Hypothalamus (tissue), 51 donors: ENCODE measurements at regions not wholly inside any gene's neighbourhood (a gene's known extent, or its start where the extent isn't known, plus 50 kb on each side); places are given as distances from the start of the nearest gene placed in this dataset.

Experiments
- DNase-seq, 51 donors: peaks; one replicate each; lab custom pipeline; 2025; lab: John Stamatoyannopoulos, UW

GRCh38 chr2:15762449-15762848 lies 170.8 kb downstream of the DDX1 start:
- DNase-seq = no peak

GRCh38 chr2:15763106-15763821 lies 171.6 kb downstream of the DDX1 start:
- DNase-seq = no peak

GRCh38 chr2:15763822-15764682 lies 172.4 kb downstream of the DDX1 start:
- DNase-seq = no peak

GRCh38 chr2:15764683-15765011 lies 173.0 kb downstream of the DDX1 start:
- DNase-seq = no peak

GRCh38 chr2:15765211-15765610 lies 173.5 kb downstream of the DDX1 start:
- DNase-seq = no peak

GRCh38 chr2:15765686-15766302 lies 174.1 kb downstream of the DDX1 start:
- peak in 1 of 51 donors; percentile 25 for DNase-seq

GRCh38 chr2:15766303-15766861 lies 174.0 kb upstream of the MYCN start:
- DNase-seq = no peak

- DNase-seq = no peak
Measured at GRCh38 chr2:15766911-15767597, 173.3 kb upstream of the MYCN start.

- DNase-seq = no peak
Measured at GRCh38 chr2:15767679-15768078, 172.7 kb upstream of the MYCN start.

- DNase-seq = no peak
Measured at GRCh38 chr2:15768142-15768541, 172.2 kb upstream of the MYCN start.

- DNase-seq = no peak
Measured at GRCh38 chr2:15768615-15769014, 171.7 kb upstream of the MYCN start.

GRCh38 chr2:15769235-15769634 lies 171.1 kb upstream of the MYCN start:
- DNase-seq = no peak

- no peak for DNase-seq
Measured at GRCh38 chr2:15769676-15770547, 170.4 kb upstream of the MYCN start.

GRCh38 chr2:15770606-15771005 lies 169.7 kb upstream of the MYCN start:
- DNase-seq = no peak

- DNase-seq = no peak
Measured at GRCh38 chr2:15771124-15771523, 169.2 kb upstream of the MYCN start.

GRCh38 chr2:15772086-15772595 lies 168.2 kb upstream of the MYCN start:
- no peak for DNase-seq

GRCh38 chr2:15772681-15773080 lies 167.7 kb upstream of the MYCN start:
- no peak for DNase-seq

- no peak for DNase-seq
Measured at GRCh38 chr2:15773204-15773603, 167.1 kb upstream of the MYCN start.

- DNase-seq = no peak
Measured at GRCh38 chr2:15773846-15774245, 166.5 kb upstream of the MYCN start.
